Bronchial epithelial cell (primary cell): ENCODE measurements at regions not wholly inside any gene's neighbourhood (a gene's known extent, or its start where the extent isn't known, plus 50 kb on each side); places are given as distances from the start of the nearest gene placed in this dataset.

ENCODE experiments used
- DNase-seq: peaks from one replicate; pipeline ENCODE4 v3.0.0-alpha.2; 2010; ENCODE audit warnings: low read depth
- FAIRE-seq: peaks from 2 replicates; lab custom pipeline; 2011; peaks lifted over from hg19 to GRCh38; lab: Jason Lieb, UNC
- H3K27me3 ChIP-seq: 2 replicates; pipeline ENCODE4 v1.5.1; 2011; ENCODE audit warnings: low read length; ENCODE audit not compliant: control insufficient read depth, insufficient read depth
- H3K36me3 ChIP-seq: 2 replicates; pipeline ENCODE4 v1.5.1; 2011; ENCODE audit warnings: low read length; ENCODE audit not compliant: control insufficient read depth, insufficient read depth
- H3K4me3 ChIP-seq: 2 replicates; pipeline ENCODE4 v1.5.1; 2011; ENCODE audit warnings: mild to moderate bottlenecking, low read depth, low read length, control low read depth
- CTCF ChIP-seq: IDR thresholded peaks from 2 replicates; pipeline ENCODE4 v1.5.1; 2011; ENCODE audit warnings: mild to moderate bottlenecking, moderate library complexity, low read length, control low read depth, inconsistent platforms; ENCODE audit not compliant: insufficient read depth, severe bottlenecking

- no peaks in the 10 kb centered on the region for H3K36me3 ChIP-seq
- H3K27me3 ChIP-seq = no peaks in the 10 kb centered on the region
- H3K4me3 ChIP-seq = no peak overlapping the region
- FAIRE-seq (no peak), DNase-seq (peak; percentile 96)
- TF ChIP-seq CTCF = no peak
These were observed 786.5 kb upstream of the ACO1 start for GRCh38 chr9:31597977-31598376.

DNA sequence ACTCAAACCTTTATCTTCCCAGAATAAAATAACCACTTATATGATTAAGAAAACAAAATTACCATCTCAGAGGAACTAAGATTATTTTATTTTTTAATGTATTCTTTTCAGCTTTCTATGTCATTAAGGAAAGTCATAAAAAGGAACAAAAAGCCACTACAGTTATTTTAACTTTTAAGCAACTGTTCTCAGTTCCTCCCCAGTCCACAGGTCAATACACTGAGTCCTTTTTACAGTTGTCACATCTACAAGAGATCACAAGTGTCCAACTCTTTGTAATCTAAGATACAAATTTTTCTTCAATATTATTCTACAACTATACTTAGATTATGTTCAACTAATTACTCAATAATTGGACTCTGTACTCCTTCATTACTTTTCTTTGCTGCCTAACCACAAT lies 782.8 kb upstream of the ACO1 start:
- FAIRE-seq = no peak
- Histone ChIP-seq H3K36me3 (no peaks in the 10 kb centered on the region), H3K4me3 (no peak overlapping the region), H3K27me3 (no peaks in the 10 kb centered on the region)
- DNase-seq = no peak
- no peak for TF ChIP-seq CTCF

GRCh38 chr9:31604531-31604930 lies 779.9 kb upstream of the ACO1 start:
- Histone ChIP-seq H3K36me3 (no peaks in the 10 kb centered on the region), H3K27me3 (no peaks in the 10 kb centered on the region), H3K4me3 (no peak overlapping the region)
- DNase-seq (no peak), FAIRE-seq (no peak)
- no peak for TF ChIP-seq CTCF

GRCh38 chr9:31605164-31605563 lies 779.3 kb upstream of the ACO1 start:
- H3K4me3 ChIP-seq = no peak overlapping the region
- H3K36me3 ChIP-seq = no peaks in the 10 kb centered on the region
- H3K27me3 ChIP-seq = no peaks in the 10 kb centered on the region
- DNase-seq (no peak), FAIRE-seq (no peak)
- TF ChIP-seq CTCF = no peak

DNA sequence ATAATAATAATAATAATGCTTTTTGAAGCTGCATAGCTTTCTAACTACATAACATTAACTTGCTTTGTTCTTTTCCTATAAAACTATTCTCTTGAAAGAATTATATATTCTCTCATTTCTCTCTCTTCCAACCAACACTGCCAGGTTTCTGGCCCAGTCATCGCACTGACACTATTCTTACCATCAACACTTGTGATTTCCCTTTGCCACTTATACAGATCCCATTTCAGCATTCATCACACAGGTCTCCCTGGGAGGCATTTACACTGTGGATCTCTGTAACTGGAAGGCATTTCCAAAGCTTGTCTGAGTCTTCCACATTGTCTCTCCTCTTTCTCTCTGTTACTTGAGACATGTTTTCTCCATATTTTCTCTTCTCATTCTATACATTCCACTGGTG lies 777.8 kb upstream of the ACO1 start:
- DNase-seq (no peak), FAIRE-seq (no peak)
- no peak overlapping the region for H3K4me3 ChIP-seq
- H3K36me3 ChIP-seq = no peaks in the 10 kb centered on the region
- no peak for TF ChIP-seq CTCF
- H3K27me3 ChIP-seq = no peaks in the 10 kb centered on the region

DNA sequence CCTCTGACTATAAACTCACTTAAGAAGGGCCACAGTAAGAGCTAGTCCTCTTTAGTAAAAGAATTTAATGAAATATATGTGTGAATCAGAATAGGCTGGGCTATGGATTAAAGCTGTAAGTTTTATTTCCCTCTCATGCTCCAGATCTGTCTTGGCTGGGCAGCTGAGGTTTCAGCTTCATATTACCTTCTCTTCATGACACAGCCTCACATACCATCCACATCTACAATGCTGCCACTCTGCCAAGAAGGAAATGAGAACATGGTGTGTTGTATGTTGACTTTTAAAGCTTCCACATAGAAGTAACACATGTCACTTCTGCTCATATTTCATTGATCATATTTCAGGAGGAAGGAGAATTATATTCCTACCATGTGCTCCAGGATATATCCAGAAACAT lies 776.0 kb upstream of the ACO1 start:
- no peak overlapping the region for H3K4me3 ChIP-seq
- DNase-seq = peak; percentile 90
- no peak for TF ChIP-seq CTCF
- FAIRE-seq = no peak
- no peaks in the 10 kb centered on the region for H3K27me3 ChIP-seq
- H3K36me3 ChIP-seq = no peaks in the 10 kb centered on the region
